ENCODE measurements at regions not wholly inside any gene's neighbourhood (a gene's known extent, or its start where the extent isn't known, plus 50 kb on each side); places are given as distances from the start of the nearest gene placed in this dataset.

DNA sequence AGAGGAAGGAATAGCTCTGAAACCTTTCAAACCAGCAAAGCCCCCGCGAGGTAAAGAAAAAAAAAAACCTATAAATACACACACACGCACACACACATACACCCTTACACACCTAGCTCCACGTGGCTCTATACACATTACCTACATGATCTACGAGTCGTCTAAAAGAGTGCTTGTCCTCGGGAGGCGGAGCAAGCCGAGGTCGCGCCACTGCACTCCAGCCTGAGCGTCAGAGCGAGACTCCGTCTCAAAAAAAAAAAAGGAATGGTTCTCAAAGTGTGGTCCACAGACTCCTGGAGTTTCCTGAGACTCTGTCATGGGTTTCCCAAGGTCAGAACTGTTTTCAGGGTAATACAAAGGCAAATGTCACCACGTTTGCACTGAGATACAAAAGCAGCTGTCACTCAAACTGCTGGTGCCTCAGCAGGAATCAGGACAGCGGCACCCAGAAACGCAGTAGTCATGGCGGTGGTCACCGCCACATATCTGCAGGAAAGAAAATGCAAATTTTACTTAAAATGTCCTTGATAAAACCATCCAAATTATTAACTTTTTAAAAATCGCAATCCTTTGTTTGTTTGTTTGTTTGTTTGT is 130.0 kb upstream of the GPC1 start:
- ChIA-PET POLR2A (ENCODE audit: partially characterized antibody) (no interaction called here), CTCF (ENCODE audit: partially characterized antibody) (no interaction called here)
- Histone ChIP-seq H3K23me2 (ENCODE audit: low read depth, low read length) (peaks cover 12% of the 10 kb centered on the region; the same call in 1 of the 2 replicates), H3K9ac (replicated peaks in 1 of 4; ENCODE audit: extremely low read depth in 1 of 4, low read depth in 3 of 4, low read length in 3 of 4) (no peak overlapping the region), H3K56ac (replicated peaks; ENCODE audit: insufficient read length, low read depth, low read length) (no peak overlapping the region), H3K27ac (ENCODE audit: low read depth, low read length) (no peak overlapping the region), H3K23ac (ENCODE audit: insufficient read length) (no peak overlapping the region), H3K4me3 (ENCODE audit: extremely low read depth in 1 of 4, insufficient read depth in 2 of 4, low read depth in 3 of 4, low read length in 4 of 4) (no peak overlapping the region), H3K36me3 (ENCODE audit: control insufficient read depth in 2 of 4, insufficient read depth in 4 of 4, low read length in 3 of 4) (no peaks in the 10 kb centered on the region), H2BK12ac (ENCODE audit: low read depth, low read length) (no peak overlapping the region), H2AFZ (ENCODE audit: low read length) (no peak overlapping the region), H3K14ac (ENCODE audit: insufficient read length) (no peak overlapping the region), H3K4ac (replicated peaks; ENCODE audit: insufficient read length, low read depth, low read length) (no peak overlapping the region), H2AK5ac (ENCODE audit: low read depth, low read length) (no peak overlapping the region), H3K9me3 (ENCODE audit: insufficient read depth in 2 of 2, low read depth in 1 of 2, low read length in 1 of 2) (peaks cover 0 to 6% of the 10 kb centered on the region in 2 experiments; a peak in 2 of 4 replicates), H3K27me3 (replicated peaks in 1 of 4; ENCODE audit: control insufficient read depth in 3 of 4, extremely low read depth in 1 of 4, insufficient read depth in 3 of 4, low read length in 3 of 4) (no peaks in the 10 kb centered on the region), H4K91ac (replicated peaks; ENCODE audit: insufficient read length, low read length) (no peak overlapping the region), H3K18ac (ENCODE audit: extremely low read depth, low read length) (no peak overlapping the region), H2BK20ac (ENCODE audit: low read length) (no peak overlapping the region), H2BK120ac (replicated peaks; ENCODE audit: low read depth, low read length) (no peak overlapping the region), H4K8ac (ENCODE audit: extremely low read depth, insufficient read depth, low read length) (no peak overlapping the region), H4K20me1 (replicated peaks in 1 of 2; ENCODE audit: control insufficient read depth in 1 of 2, insufficient read depth in 2 of 2, low read length in 2 of 2) (peaks cover 0 to 7% of the 10 kb centered on the region in 2 experiments), H3K79me2 (ENCODE audit: control insufficient read depth in 1 of 2, insufficient read depth in 2 of 2, low read length in 2 of 2) (no peaks in the 10 kb centered on the region), H3K79me1 (ENCODE audit: low read depth, low read length) (no peaks in the 10 kb centered on the region), H3K4me2 (ENCODE audit: insufficient read depth in 1 of 2, low read depth in 2 of 2, low read length in 2 of 2) (no peak overlapping the region; a peak in 1 of 4 replicates), H4K5ac (ENCODE audit: insufficient read length, low read depth, low read length) (no peak overlapping the region), H2BK15ac (ENCODE audit: low read length) (no peak overlapping the region), H2BK5ac (ENCODE audit: low read depth, low read length) (no peak overlapping the region), H3K4me1 (replicated peaks in 1 of 4; ENCODE audit: control insufficient read depth in 3 of 4, insufficient read depth in 4 of 4, low read length in 3 of 4) (peaks cover 0 to 6% (median 0%) of the 10 kb centered on the region in 4 experiments; a peak in 2 of 7 replicates)
- WGBS, 2 experiments (ENCODE audit: extremely low coverage in 1 of 2, insufficient coverage in 1 of 2, insufficient read length in 1 of 2, insufficient replicate concordance in 2 of 2, low coverage in 1 of 2, low lambda C conversion rate in 2 of 2, missing lambda C conversion rate in 1 of 2): 80% methylated on average over 20 of the region's 20 CpGs; no CpG with 5 or more reads in 1 of the 2 experiments
- DNase-seq (ENCODE audit: low read depth in 1 of 2, low spot score in 2 of 2) (peak in 1 of 2 experiments; percentile 35), FAIRE-seq (no peak)
- TF ChIP-seq NRF1 (IDR thresholded peaks at IDR 0.05; ENCODE audit: low read depth, low read length): no peak
- TF ChIP-seq SP1 (IDR thresholded peaks at IDR 0.05; ENCODE audit: low read depth, low read length): no peak
- TF ChIP-seq SAP30 (IDR thresholded peaks at IDR 0.05; ENCODE audit: insufficient read depth, insufficient replicate concordance, low read length): no peak
- no peak for TF ChIP-seq POLR2AphosphoS5 (IDR thresholded peaks at IDR 0.05; ENCODE audit: low read depth, low read length)
- TF ChIP-seq SP2 (IDR thresholded peaks at IDR 0.05; ENCODE audit: low read length): no peak
- no peak for TF ChIP-seq RXRA (IDR thresholded peaks at IDR 0.05; ENCODE audit: insufficient read depth, low read depth, low read length)
- TF ChIP-seq SP4 (IDR thresholded peaks at IDR 0.05; ENCODE audit: low read length): no peak
- TF ChIP-seq FOSL1 (IDR thresholded peaks at IDR 0.05; ENCODE audit: insufficient read depth, low read depth, low read length): no peak
- no peak for TF ChIP-seq ATF3 (IDR thresholded peaks at IDR 0.05; ENCODE audit: insufficient read depth, low read depth, low read length)
- TF ChIP-seq TBP (IDR thresholded peaks at IDR 0.05; ENCODE audit: low read depth, low read length): no peak
- no peak for TF ChIP-seq POLR2A (IDR thresholded peaks at IDR 0.05; ENCODE audit: control extremely low read depth in 1 of 2, low read depth in 2 of 2, low read length in 2 of 2)
- no peak for TF ChIP-seq MAFK (IDR thresholded peaks at IDR 0.05; ENCODE audit: low read depth, low read length)
- TF ChIP-seq RNF2 (IDR thresholded peaks at IDR 0.05; ENCODE audit: borderline replicate concordance, low read depth, low read length, missing control alignments, poor library complexity, severe bottlenecking): no peak
- TF ChIP-seq CBX8 (IDR thresholded peaks at IDR 0.05; ENCODE audit: borderline replicate concordance, low read depth, low read length): no peak

Measured in H1 (cell line).